ENCODE measurements at regions not wholly inside any gene's neighbourhood (a gene's known extent, or its start where the extent isn't known, plus 50 kb on each side); places are given as distances from the start of the nearest gene placed in this dataset.

DNA sequence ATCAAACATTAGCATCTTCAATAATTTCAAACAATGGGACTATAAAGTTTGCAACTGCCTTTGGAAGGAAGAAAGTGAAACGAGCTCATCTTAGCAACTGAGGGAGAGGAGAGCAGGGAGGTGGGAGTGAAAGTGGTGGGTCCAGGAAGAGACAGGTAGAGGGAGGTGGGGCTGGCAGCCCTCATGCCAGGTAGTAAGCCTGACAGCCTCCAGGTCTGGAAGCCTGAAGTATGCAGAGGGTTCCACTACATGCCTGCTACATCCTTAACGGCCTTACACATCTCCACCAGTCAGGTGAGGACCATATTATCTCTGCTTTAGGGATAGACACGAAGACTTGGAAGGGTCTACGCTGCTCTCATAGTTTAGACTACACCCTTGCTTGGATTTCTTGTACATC lies 201.1 kb upstream of the TWIST2 start:
- no peak for TF ChIP-seq POLR2AphosphoS5 (IDR thresholded peaks at IDR 0.05; ENCODE audit: insufficient read depth in 1 of 2, low read depth in 1 of 2)
- no peak for TF ChIP-seq POLR2A (IDR thresholded peaks at IDR 0.05)

All from vagina (tissue), 2 donors.